ENCODE measurements at regions not wholly inside any gene's neighbourhood (a gene's known extent, or its start where the extent isn't known, plus 50 kb on each side); places are given as distances from the start of the nearest gene placed in this dataset.

- intact Hi-C loops (cut with micrococcal nuclease): no loop called here
- no peaks in the 10 kb centered on the region for H4K20me1 ChIP-seq (ENCODE audit: control insufficient read depth, insufficient read depth, low read length, poor library complexity, severe bottlenecking)
- H3K4me2 ChIP-seq (replicated peaks; ENCODE audit: low read depth, low read length, poor library complexity, severe bottlenecking): no peak overlapping the region
Measured at GRCh38 chr4:159549098-159549518, 446.2 kb downstream of the RAPGEF2 start.

GRCh38 chr4:159551281-159551680 lies 448.4 kb downstream of the RAPGEF2 start:
- H3K27ac Mint-ChIP-seq: no peak overlapping the region
- no peak overlapping the region for H3K9ac ChIP-seq (ENCODE audit: low read length)
- no peak overlapping the region for H3K4me2 ChIP-seq (replicated peaks; ENCODE audit: low read depth, low read length, poor library complexity, severe bottlenecking)
- no peaks in the 10 kb centered on the region for H4K20me1 ChIP-seq (ENCODE audit: control insufficient read depth, insufficient read depth, low read length, poor library complexity, severe bottlenecking)
- H3K27me3 Mint-ChIP-seq: no peaks in the 10 kb centered on the region
- TF ChIP-seq CTCF (IDR thresholded peaks at IDR 0.05) (no peak), EZH2 (IDR thresholded peaks at IDR 0.05; ENCODE audit: borderline replicate concordance, insufficient read depth, low read depth, low read length, poor library complexity, severe bottlenecking) (no peak)
- ChIA-PET CTCF (no interaction called here), POLR2A (no interaction called here)
- no peaks in the 10 kb centered on the region for H3K4me1 ChIP-seq (ENCODE audit: control insufficient read depth in 2 of 2, insufficient read depth in 2 of 2, low read length in 2 of 2)
- H3K9me3 Mint-ChIP-seq (ENCODE audit: insufficient read depth): no peaks in the 10 kb centered on the region
- H3K36me3 ChIP-seq (replicated peaks in 1 of 2; ENCODE audit: control extremely low read depth in 1 of 2, control insufficient read depth in 1 of 2, extremely low read depth in 1 of 2, insufficient read depth in 2 of 2, low read length in 1 of 2): no peaks in the 10 kb centered on the region
- no peak overlapping the region for H3K27ac ChIP-seq (ENCODE audit: low read length in 2 of 2)
- no peak overlapping the region for H3K4me3 ChIP-seq (ENCODE audit: control extremely low read depth in 1 of 5, extremely low read depth in 1 of 5, insufficient read depth in 1 of 5, low read depth in 2 of 5, low read length in 4 of 5)
- no peak overlapping the region for H2AFZ ChIP-seq (ENCODE audit: insufficient read depth, low read depth, low read length, poor library complexity, severe bottlenecking)
- intact Hi-C loops (cut with micrococcal nuclease): no loop called here
- no peaks in the 10 kb centered on the region for H3K4me1 Mint-ChIP-seq
- WGBS (ENCODE audit: insufficient coverage): no CpG with 5 or more reads among the region's 1 CpG
- no peaks in the 10 kb centered on the region for H3K27me3 ChIP-seq (replicated peaks in 1 of 4; ENCODE audit: control extremely low read depth in 1 of 4, control insufficient read depth in 3 of 4, insufficient read depth in 4 of 4, low read length in 3 of 4)
- DNase-seq (no peak), ATAC-seq (ENCODE audit: low read depth) (no peak)
- no peaks in the 10 kb centered on the region for H3K79me2 ChIP-seq (ENCODE audit: control insufficient read depth, insufficient read depth, low read length)
- H3K9me3 ChIP-seq (ENCODE audit: control extremely low read depth in 1 of 3, control insufficient read depth in 2 of 3, insufficient read depth in 1 of 3, low read length in 2 of 3): no peaks in the 10 kb centered on the region
- H3K4me3 Mint-ChIP-seq: no peak overlapping the region

More at GRCh38 chr4:159549098-159549518, 446.2 kb downstream of the RAPGEF2 start:
- 100% methylated on average over 1 of the region's 2 CpGs for WGBS (ENCODE audit: insufficient coverage)
- no peaks in the 10 kb centered on the region for H3K4me1 Mint-ChIP-seq
- Histone ChIP-seq H2AFZ (ENCODE audit: insufficient read depth, low read depth, low read length, poor library complexity, severe bottlenecking) (no peak overlapping the region), H3K79me2 (ENCODE audit: control insufficient read depth, insufficient read depth, low read length) (no peaks in the 10 kb centered on the region), H3K36me3 (replicated peaks in 1 of 2; ENCODE audit: control extremely low read depth in 1 of 2, control insufficient read depth in 1 of 2, extremely low read depth in 1 of 2, insufficient read depth in 2 of 2, low read length in 1 of 2) (no peaks in the 10 kb centered on the region), H3K4me3 (ENCODE audit: control extremely low read depth in 1 of 5, extremely low read depth in 1 of 5, insufficient read depth in 1 of 5, low read depth in 2 of 5, low read length in 4 of 5) (no peak overlapping the region), H3K9me3 (ENCODE audit: control extremely low read depth in 1 of 3, control insufficient read depth in 2 of 3, insufficient read depth in 1 of 3, low read length in 2 of 3) (no peaks in the 10 kb centered on the region), H3K9ac (ENCODE audit: low read length) (no peak overlapping the region), H3K27ac (ENCODE audit: low read length in 2 of 2) (no peak overlapping the region), H3K27me3 (replicated peaks in 1 of 4; ENCODE audit: control extremely low read depth in 1 of 4, control insufficient read depth in 3 of 4, insufficient read depth in 4 of 4, low read length in 3 of 4) (no peaks in the 10 kb centered on the region), H3K4me1 (ENCODE audit: control insufficient read depth in 2 of 2, insufficient read depth in 2 of 2, low read length in 2 of 2) (no peaks in the 10 kb centered on the region)
- H3K9me3 Mint-ChIP-seq (ENCODE audit: insufficient read depth): no peaks in the 10 kb centered on the region
- ATAC-seq (ENCODE audit: low read depth) (no peak), DNase-seq (no peak)
- H3K4me3 Mint-ChIP-seq: no peak overlapping the region
- H3K27ac Mint-ChIP-seq: no peak overlapping the region
- TF ChIP-seq CTCF (IDR thresholded peaks at IDR 0.05) (no peak), EZH2 (IDR thresholded peaks at IDR 0.05; ENCODE audit: borderline replicate concordance, insufficient read depth, low read depth, low read length, poor library complexity, severe bottlenecking) (no peak)
- CTCF ChIA-PET: interaction anchor here (0.7 kb wide), 1 partner anchor 926 kb away, joined by 3 read pairs; no protein-coding TSS in a partner anchor
- POLR2A ChIA-PET: no interaction called here
- H3K27me3 Mint-ChIP-seq: no peaks in the 10 kb centered on the region

Measured in B cell (primary cell).